OCI-LY3 (cell line): ENCODE measurements at regions not wholly inside any gene's neighbourhood (a gene's known extent, or its start where the extent isn't known, plus 50 kb on each side); places are given as distances from the start of the nearest gene placed in this dataset.

Experiments used
- EZH2phosphoT487 ChIP-seq: fragments of 200-600 bp; shearing (Covaris generic); IDR thresholded peaks from 2 replicates; pipeline ENCODE4 v1.6.1; 2018; ENCODE audit warnings: antibody characterized with exemption, mixed run types, low read depth
- TF ChIP-seq, protein P1 (sequence below): fragments of 200-600, 300-600 bp; sonication (generic); IDR thresholded peaks from 2 replicates; pipeline ENCODE4 v1.5.1; 2014; ENCODE audit warnings: antibody characterized with exemption, low read length, low read depth

GRCh38 chr5:60541980-60542379 is 158.0 kb downstream of the DEPDC1B start:
- TF ChIP-seq, protein P1, sequence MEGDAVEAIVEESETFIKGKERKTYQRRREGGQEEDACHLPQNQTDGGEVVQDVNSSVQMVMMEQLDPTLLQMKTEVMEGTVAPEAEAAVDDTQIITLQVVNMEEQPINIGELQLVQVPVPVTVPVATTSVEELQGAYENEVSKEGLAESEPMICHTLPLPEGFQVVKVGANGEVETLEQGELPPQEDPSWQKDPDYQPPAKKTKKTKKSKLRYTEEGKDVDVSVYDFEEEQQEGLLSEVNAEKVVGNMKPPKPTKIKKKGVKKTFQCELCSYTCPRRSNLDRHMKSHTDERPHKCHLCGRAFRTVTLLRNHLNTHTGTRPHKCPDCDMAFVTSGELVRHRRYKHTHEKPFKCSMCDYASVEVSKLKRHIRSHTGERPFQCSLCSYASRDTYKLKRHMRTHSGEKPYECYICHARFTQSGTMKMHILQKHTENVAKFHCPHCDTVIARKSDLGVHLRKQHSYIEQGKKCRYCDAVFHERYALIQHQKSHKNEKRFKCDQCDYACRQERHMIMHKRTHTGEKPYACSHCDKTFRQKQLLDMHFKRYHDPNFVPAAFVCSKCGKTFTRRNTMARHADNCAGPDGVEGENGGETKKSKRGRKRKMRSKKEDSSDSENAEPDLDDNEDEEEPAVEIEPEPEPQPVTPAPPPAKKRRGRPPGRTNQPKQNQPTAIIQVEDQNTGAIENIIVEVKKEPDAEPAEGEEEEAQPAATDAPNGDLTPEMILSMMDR: no peak
- TF ChIP-seq EZH2phosphoT487: no peak
